Neutrophil (primary cell): ENCODE measurements at regions not wholly inside any gene's neighbourhood (a gene's known extent, or its start where the extent isn't known, plus 50 kb on each side); places are given as distances from the start of the nearest gene placed in this dataset.

Experiments
- H3K27ac ChIP-seq: fragments of 200-600 bp; sonication (generic); 2 replicates; pipeline ENCODE4 v1.5.1; 2016; ENCODE audit warnings: mild to moderate bottlenecking, moderate library complexity
- H3K27me3 ChIP-seq: fragments of 200-600 bp; sonication (generic); 2 replicates; pipeline ENCODE4 v1.6.0; 2016; ENCODE audit warnings: mild to moderate bottlenecking
- H3K36me3 ChIP-seq: fragments of 200-600 bp; sonication (generic); 2 replicates; pipeline ENCODE4 v1.5.1; 2017
- H3K4me1 ChIP-seq, 2 experiments: fragments of 200-600 bp in 1 of 2; sonication (generic) in 1 of 2; 1 replicate in 1 of 2; 2 replicates in 1 of 2; pipeline versions ENCODE4 v1.5.1 to v1.6.1; 2013 to 2016; ENCODE audit warnings: low read depth in 1 of 2, low read length in 1 of 2, mild to moderate bottlenecking in 1 of 2, moderate library complexity in 1 of 2; ENCODE audit not compliant: control insufficient read depth in 1 of 2, insufficient read depth in 1 of 2
- H3K4me3 ChIP-seq, 2 experiments: fragments of 200-600 bp in 1 of 2; sonication (generic) in 1 of 2; 1 replicate in 1 of 2; 2 replicates in 1 of 2; pipeline ENCODE4 v1.5.1; 2013 to 2016; ENCODE audit warnings: low read depth in 1 of 2, low read length in 1 of 2, mild to moderate bottlenecking in 1 of 2, moderate library complexity in 1 of 2
- H3K9me3 ChIP-seq: fragments of 200-600 bp; sonication (generic); 2 replicates; pipeline ENCODE4 v1.5.1; 2016
- TF ChIP-seq, protein P1 (sequence below): fragments of 200-600 bp; sonication (generic); IDR thresholded peaks from 2 replicates; pipeline ENCODE4 v1.5.1; 2016; ENCODE audit warnings: antibody characterized with exemption

DNA sequence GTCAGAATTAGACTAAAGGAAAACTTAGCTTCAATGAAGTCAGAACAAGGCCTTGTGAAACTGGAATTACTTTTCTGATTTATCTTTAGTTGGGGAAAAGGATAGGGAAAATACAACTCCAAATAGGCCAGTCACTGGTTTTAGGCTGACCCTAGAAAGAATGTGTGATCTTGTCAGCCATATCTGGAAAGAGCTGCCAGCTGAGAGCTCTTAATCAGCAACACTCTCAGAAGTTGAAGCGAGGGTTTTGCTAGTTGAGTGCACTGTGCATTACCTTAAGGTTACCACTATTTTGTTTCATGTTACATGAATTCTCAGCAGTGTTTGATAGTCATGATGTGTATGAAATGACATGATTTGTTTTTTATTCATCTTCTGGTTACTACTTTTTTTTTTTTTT, 905.3 kb upstream of the ALCAM start:
- no peaks in the 10 kb centered on the region for H3K27me3 ChIP-seq
- TF ChIP-seq, protein P1, sequence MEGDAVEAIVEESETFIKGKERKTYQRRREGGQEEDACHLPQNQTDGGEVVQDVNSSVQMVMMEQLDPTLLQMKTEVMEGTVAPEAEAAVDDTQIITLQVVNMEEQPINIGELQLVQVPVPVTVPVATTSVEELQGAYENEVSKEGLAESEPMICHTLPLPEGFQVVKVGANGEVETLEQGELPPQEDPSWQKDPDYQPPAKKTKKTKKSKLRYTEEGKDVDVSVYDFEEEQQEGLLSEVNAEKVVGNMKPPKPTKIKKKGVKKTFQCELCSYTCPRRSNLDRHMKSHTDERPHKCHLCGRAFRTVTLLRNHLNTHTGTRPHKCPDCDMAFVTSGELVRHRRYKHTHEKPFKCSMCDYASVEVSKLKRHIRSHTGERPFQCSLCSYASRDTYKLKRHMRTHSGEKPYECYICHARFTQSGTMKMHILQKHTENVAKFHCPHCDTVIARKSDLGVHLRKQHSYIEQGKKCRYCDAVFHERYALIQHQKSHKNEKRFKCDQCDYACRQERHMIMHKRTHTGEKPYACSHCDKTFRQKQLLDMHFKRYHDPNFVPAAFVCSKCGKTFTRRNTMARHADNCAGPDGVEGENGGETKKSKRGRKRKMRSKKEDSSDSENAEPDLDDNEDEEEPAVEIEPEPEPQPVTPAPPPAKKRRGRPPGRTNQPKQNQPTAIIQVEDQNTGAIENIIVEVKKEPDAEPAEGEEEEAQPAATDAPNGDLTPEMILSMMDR, result no peak
- H3K27ac ChIP-seq, result no peak overlapping the region

DNA sequence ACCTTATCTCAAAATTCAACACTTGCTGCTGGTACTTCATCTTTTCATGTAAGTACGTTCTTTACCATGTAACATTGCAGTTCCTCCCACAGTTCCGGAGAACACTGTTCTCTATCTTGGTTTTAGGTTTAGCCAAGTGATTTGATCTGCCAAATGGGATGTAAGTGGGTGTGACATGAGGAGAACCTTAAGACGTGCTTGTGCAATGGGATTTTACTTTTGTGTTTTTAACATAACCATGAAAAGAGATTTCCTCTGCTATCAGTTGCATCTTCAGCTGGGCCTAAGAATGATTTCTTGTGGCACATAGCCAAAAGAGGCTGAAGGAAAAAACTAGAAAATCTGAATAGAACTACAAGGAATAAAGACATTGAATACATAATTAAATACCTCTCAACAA, 894.5 kb upstream of the ALCAM start:
- H3K4me1 ChIP-seq, result no peaks in the 10 kb centered on the region
- no peaks in the 10 kb centered on the region for H3K9me3 ChIP-seq
- no peaks in the 10 kb centered on the region for H3K27me3 ChIP-seq
- H3K27ac ChIP-seq, result no peak overlapping the region
- TF ChIP-seq, protein P1, result no peak
- no peaks in the 10 kb centered on the region for H3K36me3 ChIP-seq
- no peak overlapping the region for H3K4me3 ChIP-seq

More for the DNA sequence above, 905.3 kb upstream of the ALCAM start:
- Histone ChIP-seq H3K4me1 (no peaks in the 10 kb centered on the region), H3K36me3 (no peaks in the 10 kb centered on the region), H3K4me3 (no peak overlapping the region), H3K9me3 (no peaks in the 10 kb centered on the region)

DNA sequence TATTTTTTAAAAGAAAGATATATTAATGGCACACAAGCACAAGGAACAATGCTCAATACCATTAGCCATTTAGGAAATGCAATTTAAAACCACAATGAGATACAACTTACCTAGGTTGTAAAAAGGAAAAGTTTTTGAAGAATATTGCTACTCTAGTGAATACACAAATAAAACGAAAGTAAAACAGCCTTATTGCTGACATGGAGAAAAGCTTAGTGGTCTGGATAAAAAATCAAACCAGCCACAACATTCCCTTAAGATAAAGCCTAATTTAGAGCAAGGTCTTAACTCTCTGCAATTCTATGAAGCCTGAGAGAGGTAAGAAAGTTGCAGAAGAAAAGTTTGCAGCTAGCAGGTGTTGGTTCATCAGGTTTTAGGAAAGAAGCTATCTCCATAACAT, 892.7 kb upstream of the ALCAM start:
- Histone ChIP-seq H3K27ac (no peak overlapping the region), H3K4me3 (no peak overlapping the region), H3K27me3 (no peaks in the 10 kb centered on the region), H3K4me1 (no peaks in the 10 kb centered on the region), H3K9me3 (no peaks in the 10 kb centered on the region), H3K36me3 (no peaks in the 10 kb centered on the region)
- TF ChIP-seq, protein P1, result no peak

DNA sequence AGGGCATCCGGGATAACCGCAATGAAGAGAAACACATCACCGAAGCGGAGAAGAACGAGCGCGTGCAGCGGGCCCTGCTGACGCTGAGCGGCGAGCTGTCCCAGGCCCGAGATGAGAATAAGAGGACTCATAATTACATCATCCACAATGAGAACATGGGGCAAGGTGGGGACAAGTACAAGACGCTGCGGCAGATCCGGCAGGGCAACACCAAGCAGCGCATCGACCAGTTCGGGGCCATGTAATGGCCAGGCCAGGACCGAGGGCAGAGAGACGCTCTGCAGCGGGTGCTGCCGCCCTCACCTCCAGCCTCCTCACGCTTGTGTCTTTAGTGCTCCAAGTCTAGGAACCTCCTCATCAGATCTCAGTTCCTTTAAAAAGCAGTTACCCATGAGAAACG, 863.7 kb upstream of the ALCAM start:
- H3K4me1 ChIP-seq, result no peaks in the 10 kb centered on the region
- TF ChIP-seq, protein P1, result no peak
- H3K27ac ChIP-seq, result no peak overlapping the region
- H3K4me3 ChIP-seq, result no peak overlapping the region
- no peaks in the 10 kb centered on the region for H3K9me3 ChIP-seq
- H3K36me3 ChIP-seq, result no peaks in the 10 kb centered on the region
- no peaks in the 10 kb centered on the region for H3K27me3 ChIP-seq

DNA sequence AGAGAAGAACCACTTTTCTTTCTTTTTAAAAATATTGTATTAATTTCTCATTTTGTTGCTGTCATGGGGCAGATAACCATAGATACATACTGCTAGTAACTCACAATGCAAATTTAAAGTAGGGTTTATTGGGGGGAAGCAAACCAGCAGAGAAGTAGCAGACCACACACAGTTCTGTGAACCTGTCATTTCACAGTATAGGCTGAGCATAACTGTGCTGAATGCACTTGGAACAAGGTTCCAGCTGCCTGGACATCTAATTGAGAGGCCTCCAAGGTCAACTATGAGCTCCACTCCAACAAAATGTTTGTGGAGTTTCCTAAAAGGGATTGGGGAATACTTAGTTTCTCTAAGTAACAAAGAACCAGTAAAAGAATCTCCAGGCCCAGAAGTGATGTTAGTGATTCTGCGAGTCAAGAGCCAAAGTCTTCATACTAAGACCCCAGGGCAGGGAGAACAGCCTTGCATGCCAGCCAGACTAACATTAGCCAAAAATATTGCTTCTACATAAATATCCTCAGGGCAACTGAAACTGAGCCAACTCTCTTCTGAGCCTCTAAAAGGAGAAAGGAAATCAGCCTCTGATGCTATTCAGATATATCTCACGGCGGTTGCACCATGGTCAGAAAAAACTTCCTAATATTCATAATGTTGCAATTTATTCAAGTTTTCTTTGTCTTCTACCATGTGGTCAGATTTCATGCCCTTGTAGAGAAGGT, 856.4 kb upstream of the ALCAM start:
- TF ChIP-seq, protein P1, result no peak
- Histone ChIP-seq H3K27me3 (no peaks in the 10 kb centered on the region), H3K4me3 (no peak overlapping the region), H3K9me3 (no peaks in the 10 kb centered on the region), H3K36me3 (no peaks in the 10 kb centered on the region), H3K4me1 (no peaks in the 10 kb centered on the region), H3K27ac (no peak overlapping the region)
